Naive thymus-derived CD8-positive, alpha-beta T cell (primary cell): ENCODE measurements at regions not wholly inside any gene's neighbourhood (a gene's known extent, or its start where the extent isn't known, plus 50 kb on each side); places are given as distances from the start of the nearest gene placed in this dataset.

Experiments used
- ATAC-seq, 2 donors: fragments of 150-1000 bp; cut with Tn5 transposase in 1 of 2; sonication (Bioruptor Pico), chemical (Tn5 transposase) in 1 of 2; 1 replicate in 1 of 2; 2 replicates in 1 of 2; pipeline ENCODE4 v1.10.0; 2021; ENCODE audit warnings: mild to moderate bottlenecking in 2 of 2, moderate library complexity in 2 of 2
- POLR2A ChIA-PET: fragments of 350-600 bp; sonication (Branson Sonifier 250); formaldehyde crosslinking; loops from one replicate; lab custom pipeline; 2021; ENCODE audit warnings: antibody characterized with exemption; lab: Charles Lee
- DNase-seq, 10 donors: peaks; one replicate each; pipeline versions ENCODE4 v3.0.0 to v3.0.0-alpha.2; 2020 to 2022
- H3K27ac Mint-ChIP-seq, 10 donors: one replicate each; pipeline ENCODE4 v1.8.0; 2020 to 2022; ENCODE audit warnings: mild to moderate bottlenecking in 10 of 10, mixed read lengths in 10 of 10, moderate library complexity in 4 of 10, inconsistent platforms in 1 of 10
- H3K27me3 Mint-ChIP-seq, 5 donors: one replicate each; pipeline ENCODE4 v1.8.0; 2021 to 2022; ENCODE audit warnings: mixed read lengths in 5 of 5
- H3K36me3 Mint-ChIP-seq, 3 donors: one replicate each; pipeline ENCODE4 v1.8.0; 2020 to 2022; ENCODE audit warnings: mixed read lengths in 3 of 3, mild to moderate bottlenecking in 2 of 3, inconsistent platforms in 1 of 3
- H3K4me1 Mint-ChIP-seq, 4 donors: one replicate each; pipeline ENCODE4 v1.8.0; 2021 to 2022; ENCODE audit warnings: mixed read lengths in 4 of 4
- H3K4me3 Mint-ChIP-seq, 10 donors: one replicate each; pipeline ENCODE4 v1.8.0; 2020 to 2022; ENCODE audit warnings: mild to moderate bottlenecking in 10 of 10, mixed read lengths in 10 of 10, moderate library complexity in 6 of 10, inconsistent platforms in 1 of 10
- H3K9me3 Mint-ChIP-seq, 9 donors: one replicate each; pipeline ENCODE4 v1.8.0; 2020 to 2022; ENCODE audit warnings: mixed read lengths in 9 of 9, mild to moderate bottlenecking in 3 of 9, inconsistent platforms in 1 of 9, moderate library complexity in 1 of 9

DNA sequence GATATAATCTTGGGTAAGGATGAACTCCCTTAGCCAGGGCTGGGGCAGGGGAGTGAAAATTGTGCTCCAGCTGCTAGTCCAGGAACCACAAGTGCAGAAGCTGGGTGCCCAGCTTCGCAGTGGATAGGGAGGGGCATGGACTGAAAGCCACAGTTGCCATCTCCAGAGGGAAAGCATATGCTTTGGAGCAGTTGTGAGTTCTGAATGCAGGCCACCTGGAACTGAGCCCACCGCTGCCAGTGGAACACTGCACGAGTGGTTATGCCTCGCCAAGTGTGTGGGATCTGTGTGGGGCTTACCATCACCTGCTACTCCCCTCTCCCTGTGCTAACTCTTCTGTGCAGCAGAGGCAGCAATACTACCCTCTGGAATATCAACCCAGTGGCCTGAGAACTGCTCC lies 158.4 kb upstream of the DPT start:
- Mint-ChIP-seq H3K36me3 (no peaks in the 10 kb centered on the region), H3K4me3 (no peak overlapping the region), H3K27me3 (peaks cover 2 to 19% (median 7%) of the 10 kb centered on the region in 5 donors), H3K4me1 (no peaks in the 10 kb centered on the region), H3K9me3 (peaks cover 0 to 13% (median 2%) of the 10 kb centered on the region in 9 donors), H3K27ac (no peak overlapping the region)
- ATAC-seq (no peak), DNase-seq (no peak)
- POLR2A ChIA-PET, result no interaction called here

DNA sequence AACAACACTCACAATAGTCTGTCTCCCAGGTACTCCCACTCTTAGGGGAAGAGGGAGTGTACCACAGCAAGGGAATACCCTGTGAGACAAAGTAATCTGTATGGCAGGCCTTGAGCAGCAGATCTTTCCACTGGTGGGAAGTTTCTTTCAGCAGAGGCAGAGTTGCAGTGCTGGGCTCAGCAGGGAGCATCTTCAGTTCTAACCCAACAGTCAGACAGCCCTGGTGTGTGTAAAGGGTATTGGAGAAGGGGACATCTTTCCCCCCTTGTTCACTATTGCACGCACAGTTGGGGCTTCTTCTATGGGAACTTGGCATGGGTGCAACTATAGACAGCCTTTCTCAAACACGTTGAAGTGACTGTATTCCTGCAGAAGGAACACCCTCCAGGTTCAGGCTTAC lies 159.4 kb upstream of the DPT start:
- no peak for ATAC-seq
- H3K4me3 Mint-ChIP-seq, result no peak overlapping the region
- POLR2A ChIA-PET, result no interaction called here

DNA sequence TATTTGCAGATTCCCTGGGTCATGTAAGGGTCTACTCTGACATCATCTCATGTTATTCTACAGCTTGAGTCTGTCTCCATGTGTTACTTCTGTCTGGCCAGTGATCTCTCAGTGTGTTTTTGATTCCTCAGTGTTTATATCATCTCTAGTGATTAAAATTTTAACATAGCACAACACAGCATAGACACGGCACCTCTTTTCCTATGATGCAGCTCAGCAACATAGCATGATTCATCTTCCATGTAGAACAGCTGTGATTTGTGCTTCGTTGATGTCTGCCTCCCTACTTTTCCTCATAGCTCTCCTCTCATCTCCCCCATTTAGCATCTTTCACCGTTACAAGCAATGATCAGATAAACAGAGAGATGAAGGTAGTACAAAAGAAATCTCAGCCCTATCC lies 163.9 kb upstream of the DPT start:
- Mint-ChIP-seq H3K27me3 (peaks cover 12 to 32% (median 17%) of the 10 kb centered on the region in 5 donors), H3K4me1 (no peaks in the 10 kb centered on the region), H3K4me3 (no peak overlapping the region), H3K36me3 (no peaks in the 10 kb centered on the region), H3K27ac (no peak overlapping the region), H3K9me3 (peaks cover 0 to 5% (median 0%) of the 10 kb centered on the region in 9 donors)
- ATAC-seq (no peak), DNase-seq (no peak)
- POLR2A ChIA-PET, result no interaction called here

More for the DNA sequence above, 159.4 kb upstream of the DPT start:
- DNase-seq, result no peak
- no peaks in the 10 kb centered on the region for H3K36me3 Mint-ChIP-seq
- peaks cover 0 to 13% (median 2%) of the 10 kb centered on the region in 9 donors for H3K9me3 Mint-ChIP-seq
- no peak overlapping the region for H3K27ac Mint-ChIP-seq
- H3K27me3 Mint-ChIP-seq, result peaks cover 2 to 19% (median 7%) of the 10 kb centered on the region in 5 donors
- H3K4me1 Mint-ChIP-seq, result no peaks in the 10 kb centered on the region

DNA sequence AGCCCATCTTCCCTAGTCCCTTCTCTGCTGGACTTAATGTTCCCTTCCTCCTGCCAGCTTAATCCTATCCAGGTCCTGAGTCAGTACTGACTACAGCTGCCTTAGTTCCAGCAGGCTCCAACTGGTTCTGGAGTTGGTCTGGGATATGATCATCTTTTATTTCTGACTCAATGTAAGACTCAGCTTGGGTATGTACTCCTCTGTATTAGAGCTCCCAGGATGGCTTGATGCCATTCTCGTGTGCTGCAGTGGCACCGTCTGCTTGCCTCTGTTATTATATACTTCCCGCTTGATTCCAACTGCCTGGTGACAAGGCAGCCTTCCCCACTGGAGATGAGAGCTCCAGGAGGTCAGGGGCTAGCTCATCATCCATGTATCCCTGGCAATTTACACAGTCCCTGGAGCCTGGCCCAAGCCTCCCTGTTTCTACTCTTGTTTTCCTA lies 164.4 kb upstream of the DPT start:
- Mint-ChIP-seq H3K4me3 (no peak overlapping the region), H3K27ac (no peak overlapping the region), H3K9me3 (peaks cover 0 to 5% (median 0%) of the 10 kb centered on the region in 9 donors), H3K36me3 (no peaks in the 10 kb centered on the region), H3K4me1 (no peaks in the 10 kb centered on the region), H3K27me3 (peaks cover 14 to 32% (median 16%) of the 10 kb centered on the region in 5 donors)
- ATAC-seq (no peak), DNase-seq (no peak)
- POLR2A ChIA-PET, result no interaction called here

DNA sequence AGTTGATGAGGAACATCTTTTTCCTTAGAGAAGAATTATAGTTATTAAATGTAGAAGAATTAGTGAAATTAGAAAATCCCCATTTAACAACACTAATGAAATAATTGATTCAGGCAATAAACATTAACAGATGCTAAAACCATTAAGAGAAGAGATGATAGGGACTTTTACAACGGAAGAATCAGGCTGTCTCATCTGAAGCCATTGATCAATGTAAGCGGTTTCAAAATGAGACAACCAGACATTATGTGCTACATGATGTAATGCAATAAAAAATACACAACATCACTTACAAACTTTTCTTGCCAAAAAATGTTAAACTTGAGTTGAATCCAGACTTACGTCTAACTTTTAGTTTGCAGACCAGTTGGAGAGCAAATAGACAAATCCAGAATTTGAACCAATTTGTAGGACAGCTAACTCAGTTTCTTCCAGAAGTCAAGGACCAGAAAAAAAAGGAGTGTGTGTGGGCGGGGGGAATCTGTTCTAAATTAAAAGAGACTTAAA lies 165.4 kb upstream of the DPT start:
- Mint-ChIP-seq H3K9me3 (peaks cover 0 to under 1% (median 0%) of the 10 kb centered on the region in 9 donors), H3K4me1 (no peaks in the 10 kb centered on the region), H3K36me3 (no peaks in the 10 kb centered on the region), H3K27me3 (peaks cover 14 to 31% (median 20%) of the 10 kb centered on the region in 5 donors), H3K4me3 (no peak overlapping the region), H3K27ac (no peak overlapping the region)
- POLR2A ChIA-PET, result no interaction called here
- DNase-seq, result no peak
- ATAC-seq, result no peak

DNA sequence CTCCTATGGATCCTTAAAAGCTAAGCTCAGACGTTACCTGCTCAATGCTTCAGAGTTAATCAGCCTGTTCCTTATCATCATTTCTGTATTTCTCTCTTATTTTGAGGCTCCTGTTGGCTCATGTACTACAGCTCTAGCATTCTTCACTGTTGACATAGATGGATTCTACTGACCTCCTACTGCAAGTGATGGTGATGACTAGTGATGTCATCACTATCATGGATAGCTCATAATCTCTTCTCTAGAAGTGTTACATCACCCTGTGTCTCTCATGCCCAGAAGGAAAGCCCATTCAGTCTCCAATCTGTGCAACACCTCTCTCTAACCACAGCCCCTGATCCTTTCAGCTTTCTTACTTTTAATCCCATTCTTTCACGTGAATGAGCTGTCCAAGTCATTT lies 168.2 kb upstream of the DPT start:
- ATAC-seq, result no peak
- H3K27ac Mint-ChIP-seq, result no peak overlapping the region
- no peaks in the 10 kb centered on the region for H3K36me3 Mint-ChIP-seq

DNA sequence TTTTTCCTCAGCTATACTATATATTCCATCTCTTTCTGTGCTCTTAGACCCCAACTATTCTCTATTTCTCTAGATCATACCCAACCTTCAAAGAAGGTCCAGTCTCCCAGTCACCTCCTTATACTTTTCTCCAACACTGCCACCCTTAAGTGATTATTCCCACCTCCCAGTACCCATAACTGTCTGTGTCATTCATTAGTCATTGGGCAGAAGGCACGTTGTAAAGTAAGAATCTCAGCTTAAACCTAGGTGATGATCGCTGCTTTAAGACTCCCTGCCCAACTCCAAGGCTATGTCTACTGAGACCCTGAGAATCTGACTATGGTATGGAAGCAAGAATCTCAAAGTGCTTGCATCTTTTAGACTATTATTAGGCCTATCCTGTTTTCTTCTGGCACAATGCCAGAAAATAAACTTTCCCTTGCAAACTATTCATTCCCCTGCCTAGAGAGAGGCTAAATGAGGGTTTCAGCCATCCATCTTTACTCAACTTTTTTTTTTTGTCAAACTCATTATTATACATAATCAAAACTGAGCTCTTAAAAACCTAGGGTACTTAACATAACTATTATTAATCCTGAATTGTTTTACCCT lies 174.3 kb upstream of the DPT start:
- Mint-ChIP-seq H3K27me3 (peaks cover 2 to 39% (median 10%) of the 10 kb centered on the region in 5 donors), H3K27ac (no peak overlapping the region), H3K4me1 (peaks cover 0 to 14% (median 3%) of the 10 kb centered on the region in 4 donors), H3K9me3 (no peaks in the 10 kb centered on the region), H3K4me3 (no peak overlapping the region), H3K36me3 (no peaks in the 10 kb centered on the region)
- no peak for DNase-seq
- ATAC-seq, result no peak
- POLR2A ChIA-PET, result no interaction called here

More for the DNA sequence above, 168.2 kb upstream of the DPT start:
- Mint-ChIP-seq H3K4me3 (no peak overlapping the region), H3K4me1 (no peaks in the 10 kb centered on the region), H3K27me3 (peaks cover 14 to 47% (median 24%) of the 10 kb centered on the region in 5 donors), H3K9me3 (no peaks in the 10 kb centered on the region)
- POLR2A ChIA-PET, result no interaction called here
- no peak for DNase-seq

DNA sequence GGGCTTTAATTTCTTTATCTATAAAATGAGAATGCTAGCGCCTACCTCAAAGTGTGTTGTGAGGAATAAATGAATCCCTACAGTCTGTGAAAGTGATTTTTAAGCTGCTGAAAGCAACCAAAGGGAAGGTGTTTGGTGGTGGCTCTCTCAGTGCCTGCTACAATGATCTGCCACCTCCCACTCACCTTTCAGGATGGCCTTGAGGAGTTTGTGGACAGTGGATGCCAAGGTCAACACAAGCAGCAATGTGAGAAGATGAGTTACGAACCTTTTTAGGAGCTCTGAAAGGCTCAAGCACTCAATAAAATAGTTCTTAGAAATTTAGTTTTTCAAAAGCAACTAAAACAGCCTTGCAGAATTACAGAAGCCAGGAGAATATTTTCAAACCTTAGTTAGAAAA lies 176.6 kb upstream of the DPT start:
- peaks cover 4 to 50% (median 13%) of the 10 kb centered on the region in 5 donors for H3K27me3 Mint-ChIP-seq
- no peak overlapping the region for H3K4me3 Mint-ChIP-seq
- H3K4me1 Mint-ChIP-seq, result peaks cover 0 to 14% (median 3%) of the 10 kb centered on the region in 4 donors
- DNase-seq (no peak), ATAC-seq (no peak)
- H3K9me3 Mint-ChIP-seq, result no peaks in the 10 kb centered on the region
- H3K36me3 Mint-ChIP-seq, result no peaks in the 10 kb centered on the region
- POLR2A ChIA-PET, result no interaction called here
- H3K27ac Mint-ChIP-seq, result no peak overlapping the region

DNA sequence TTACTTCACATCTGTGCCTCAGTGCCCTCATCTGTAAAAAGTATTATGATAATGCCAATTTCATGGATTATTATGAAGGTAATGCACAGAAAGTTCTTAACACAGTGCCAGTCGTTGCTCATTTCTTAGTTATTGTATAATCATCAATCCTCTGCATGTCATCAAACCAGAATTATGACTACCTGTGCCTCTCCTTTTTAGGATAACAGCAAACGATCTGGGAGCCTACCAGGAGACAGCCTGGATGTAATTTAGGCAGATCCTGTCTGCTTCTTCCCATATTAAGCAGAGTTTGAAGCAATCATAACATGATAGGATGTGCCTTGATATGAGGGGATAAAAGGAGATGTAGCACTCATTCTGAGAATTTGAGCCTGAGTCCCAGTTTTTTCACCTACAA lies 177.4 kb upstream of the DPT start:
- Mint-ChIP-seq H3K4me1 (peaks cover 0 to 14% (median 3%) of the 10 kb centered on the region in 4 donors), H3K9me3 (no peaks in the 10 kb centered on the region), H3K27ac (no peak overlapping the region), H3K36me3 (no peaks in the 10 kb centered on the region), H3K27me3 (peaks cover 4 to 42% (median 13%) of the 10 kb centered on the region in 5 donors), H3K4me3 (no peak overlapping the region)
- POLR2A ChIA-PET, result no interaction called here
- no peak for ATAC-seq
- DNase-seq, result no peak

DNA sequence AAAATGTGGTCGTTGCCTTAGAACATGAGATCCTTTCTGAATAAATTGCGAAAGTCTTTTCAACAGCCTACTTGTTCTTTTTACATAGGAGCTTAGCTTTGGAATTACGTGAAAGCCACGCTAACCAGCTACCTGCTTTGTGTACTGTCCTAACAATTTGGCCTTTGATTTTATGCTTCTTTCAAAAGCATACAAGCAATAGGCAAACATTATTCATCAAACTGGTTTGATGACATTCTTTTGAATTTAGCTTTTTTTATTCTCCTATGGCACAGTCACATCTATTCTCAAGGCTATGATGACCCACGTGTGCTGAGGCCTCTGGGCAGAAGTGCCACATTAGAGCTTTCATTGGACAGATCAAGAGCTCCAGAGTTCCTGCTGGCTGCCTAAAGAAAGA lies 178.0 kb upstream of the DPT start:
- Mint-ChIP-seq H3K4me1 (peaks cover 0 to 14% (median 3%) of the 10 kb centered on the region in 4 donors), H3K4me3 (no peak overlapping the region), H3K27me3 (peaks cover 6 to 35% (median 12%) of the 10 kb centered on the region in 5 donors), H3K36me3 (no peaks in the 10 kb centered on the region), H3K9me3 (no peaks in the 10 kb centered on the region), H3K27ac (no peak overlapping the region)
- no peak for ATAC-seq
- no peak for DNase-seq
- POLR2A ChIA-PET, result no interaction called here

DNA sequence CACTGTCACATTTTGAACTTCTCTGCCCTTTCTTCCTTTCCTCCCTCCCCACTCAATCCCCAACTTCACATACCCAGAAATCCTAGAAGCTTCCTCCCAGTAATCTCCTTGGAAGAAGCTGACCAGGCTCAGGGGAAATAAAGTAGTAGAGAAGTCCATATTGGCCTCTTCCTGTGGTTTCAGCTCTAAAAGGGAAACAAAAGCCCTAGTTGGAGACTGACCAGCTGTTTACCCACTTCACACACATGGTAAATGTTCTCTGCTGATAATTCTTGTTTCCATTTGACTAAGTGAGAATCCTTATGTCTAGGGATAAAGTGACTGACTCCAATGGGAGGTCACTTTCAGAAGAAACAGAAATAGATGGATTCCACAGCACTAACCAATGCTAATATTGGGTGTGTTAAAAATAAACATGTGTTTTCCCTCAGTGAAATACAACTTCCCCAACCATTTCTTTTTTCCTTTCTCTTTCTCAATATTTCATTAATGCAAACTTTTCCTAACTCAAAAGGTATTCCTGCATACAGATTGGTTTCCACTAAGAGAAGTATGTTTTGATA lies 178.9 kb upstream of the DPT start:
- Mint-ChIP-seq H3K36me3 (no peaks in the 10 kb centered on the region), H3K4me1 (peaks cover 0 to 14% (median 3%) of the 10 kb centered on the region in 4 donors), H3K27ac (no peak overlapping the region), H3K9me3 (no peaks in the 10 kb centered on the region), H3K27me3 (peaks cover 7 to 35% (median 13%) of the 10 kb centered on the region in 5 donors), H3K4me3 (no peak overlapping the region)
- POLR2A ChIA-PET, result no interaction called here
- ATAC-seq, result no peak
- DNase-seq, result no peak

DNA sequence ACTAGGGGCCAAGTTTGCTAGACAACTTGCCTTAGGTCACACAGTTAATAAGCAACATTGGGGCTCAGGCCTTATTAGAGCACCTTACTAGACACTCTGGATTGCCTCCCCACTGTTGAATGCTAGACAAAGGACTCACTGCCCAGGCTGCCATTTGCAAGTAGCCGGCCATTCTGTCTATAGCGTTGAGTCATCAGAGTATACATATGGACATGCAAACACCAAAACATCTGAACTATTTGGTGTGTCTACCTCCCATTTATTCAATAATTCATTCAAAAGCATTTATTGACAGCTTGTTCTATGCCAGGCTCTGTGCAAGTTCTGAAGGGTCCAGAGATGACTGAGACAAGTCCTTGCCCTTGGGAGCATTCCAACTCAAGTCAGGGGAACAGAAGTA lies 181.4 kb upstream of the DPT start:
- peaks cover 0 to 14% (median 3%) of the 10 kb centered on the region in 4 donors for H3K4me1 Mint-ChIP-seq
- no peak overlapping the region for H3K4me3 Mint-ChIP-seq
- H3K27ac Mint-ChIP-seq, result no peak overlapping the region
- no peaks in the 10 kb centered on the region for H3K36me3 Mint-ChIP-seq
- ATAC-seq (no peak), DNase-seq (no peak)
- no peaks in the 10 kb centered on the region for H3K9me3 Mint-ChIP-seq
- POLR2A ChIA-PET, result no interaction called here
- peaks cover 7 to 22% (median 9%) of the 10 kb centered on the region in 5 donors for H3K27me3 Mint-ChIP-seq

DNA sequence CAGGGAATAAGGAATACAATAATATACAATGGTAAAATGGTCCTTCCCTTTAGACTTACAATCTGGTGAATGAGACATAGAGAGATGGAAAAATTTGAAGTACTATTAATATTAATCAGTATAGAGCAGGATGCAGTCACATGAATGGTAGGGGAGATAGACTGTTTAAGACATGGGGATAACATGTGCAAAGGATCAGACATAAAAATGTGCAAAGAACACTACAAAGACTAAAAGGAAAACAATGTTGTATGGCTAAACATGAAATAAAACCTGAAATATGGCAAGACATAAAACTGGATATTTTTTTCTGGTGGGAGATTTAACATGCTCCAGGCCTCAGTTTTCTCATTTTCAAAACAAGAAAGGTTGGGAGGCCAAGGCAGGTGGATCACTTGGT lies 182.4 kb upstream of the DPT start:
- Mint-ChIP-seq H3K4me3 (no peak overlapping the region), H3K9me3 (no peaks in the 10 kb centered on the region), H3K4me1 (peaks cover 0 to 14% (median 3%) of the 10 kb centered on the region in 4 donors), H3K27me3 (peaks cover 7 to 22% (median 9%) of the 10 kb centered on the region in 5 donors), H3K36me3 (no peaks in the 10 kb centered on the region), H3K27ac (peak overlapping the region in 1 of 10 donors; percentile 4)
- ATAC-seq (no peak), DNase-seq (no peak)
- POLR2A ChIA-PET, result no interaction called here
